IMR-90 (cell line): ENCODE measurements at regions not wholly inside any gene's neighbourhood (a gene's known extent, or its start where the extent isn't known, plus 50 kb on each side); places are given as distances from the start of the nearest gene placed in this dataset.

Experiments used
- ATAC-seq: fragments of 200-7000 bp; cut with Tn5 transposase; 2 replicates; pipeline ENCODE4 v1.9.1; 2020; ENCODE audit warnings: low read depth, mild to moderate bottlenecking, moderate library complexity
- BruUV-seq: library from RNA; stranded (reverse); fragments of 400-500 nt; replicated peaks from 2 replicates; lab custom pipeline; 2021; lab: Mats Ljungman, UMichigan
- CTCF ChIA-PET: fragments of 300-600 bp; formaldehyde crosslinking; extraction: SDS; loops from one replicate; lab custom pipeline; 2021; ENCODE audit warnings: antibody characterized with exemption; lab: Yijun Ruan, JAX
- POLR2A ChIA-PET: fragments of 300-600 bp; sonication (Branson Sonifier 250); formaldehyde crosslinking; loops from one replicate; lab custom pipeline; 2022; ENCODE audit warnings: antibody characterized with exemption; ENCODE audit not compliant: unreplicated experiment; lab: Charles Lee
- DNase-seq: peaks from one replicate; pipeline ENCODE4 v3.0.0; 2013
- H2AFZ ChIP-seq: replicated peaks from 2 replicates; pipeline ENCODE3; 2013; ENCODE audit warnings: low read length, mild to moderate bottlenecking; ENCODE audit not compliant: poor library complexity
- H2AK5ac ChIP-seq: 2 replicates; pipeline ENCODE4 v1.6.1; 2013; ENCODE audit warnings: low read depth, low read length, inconsistent platforms
- H2AK9ac ChIP-seq: replicated peaks from 2 replicates; pipeline ENCODE3; 2013; ENCODE audit warnings: mild to moderate bottlenecking, low read depth, low read length, moderate library complexity; ENCODE audit not compliant: poor library complexity
- H2BK120ac ChIP-seq: 2 replicates; pipeline ENCODE4 v1.6.1; 2013; ENCODE audit warnings: low read depth, low read length, inconsistent platforms
- H2BK15ac ChIP-seq: 3 replicates; pipeline ENCODE4 v1.6.1; 2013; ENCODE audit warnings: low read depth, low read length, inconsistent platforms
- H2BK20ac ChIP-seq: 2 replicates; pipeline ENCODE4 v1.6.1; 2013; ENCODE audit warnings: low read depth, mild to moderate bottlenecking, inconsistent platforms, low read length, moderate library complexity
- H2BK5ac ChIP-seq: 2 replicates; pipeline ENCODE4 v1.6.1; 2013; ENCODE audit warnings: mild to moderate bottlenecking, low read depth, low read length, inconsistent platforms; ENCODE audit not compliant: poor library complexity, severe bottlenecking
- H3K14ac ChIP-seq: replicated peaks from 2 replicates; pipeline ENCODE4 v1.6.1; 2013; ENCODE audit warnings: low read depth, low read length, inconsistent platforms
- H3K18ac ChIP-seq: 2 replicates; pipeline ENCODE4 v1.6.1; 2013; ENCODE audit warnings: low read depth, low read length, control low read depth
- H3K23ac ChIP-seq: 2 replicates; pipeline ENCODE4 v1.6.1; 2013; ENCODE audit warnings: low read depth, low read length, inconsistent platforms
- H3K27ac ChIP-seq: 2 replicates; pipeline ENCODE4 v1.5.1; 2013; ENCODE audit warnings: mild to moderate bottlenecking, control low read depth, low read length; ENCODE audit not compliant: insufficient read depth
- H3K27me3 ChIP-seq: 2 replicates; pipeline ENCODE4 v1.6.1; 2013; ENCODE audit warnings: low read length; ENCODE audit not compliant: control insufficient read depth, insufficient read depth
- H3K36me3 ChIP-seq: 2 replicates; pipeline ENCODE4 v1.6.1; 2013; ENCODE audit warnings: low read length, mixed read lengths; ENCODE audit not compliant: control insufficient read depth, insufficient read depth
- H3K4ac ChIP-seq: 2 replicates; pipeline ENCODE4 v1.6.1; 2013; ENCODE audit warnings: low read depth, low read length, inconsistent platforms
- H3K4me1 ChIP-seq: 2 replicates; pipeline ENCODE4 v1.6.1; 2013; ENCODE audit warnings: low read length, mixed read lengths; ENCODE audit not compliant: control insufficient read depth, insufficient read depth
- H3K4me2 ChIP-seq: 2 replicates; pipeline ENCODE4 v1.6.1; 2013; ENCODE audit warnings: low read depth, mild to moderate bottlenecking, control low read depth, low read length, moderate library complexity
- H3K4me3 ChIP-seq: 2 replicates; pipeline ENCODE4 v1.5.1; 2013; ENCODE audit warnings: low read depth, mild to moderate bottlenecking, control low read depth, low read length, moderate library complexity; ENCODE audit not compliant: insufficient read depth
- H3K56ac ChIP-seq: 2 replicates; pipeline ENCODE4 v1.6.1; 2013; ENCODE audit warnings: low read length, inconsistent platforms; ENCODE audit not compliant: insufficient read depth; ENCODE audit errors: extremely low read depth
- H3K79me1 ChIP-seq, 2 experiments: 2 replicates each; pipeline ENCODE4 v1.6.1; 2013; ENCODE audit warnings: low read length in 2 of 2, inconsistent platforms in 1 of 2, low read depth in 1 of 2
- H3K9ac ChIP-seq: 2 replicates; pipeline ENCODE4 v1.6.1; 2013; ENCODE audit warnings: low read depth, low read length, control low read depth
- H3K9me1 ChIP-seq: 2 replicates; pipeline ENCODE4 v1.6.1; 2013; ENCODE audit warnings: low read length, inconsistent platforms; ENCODE audit not compliant: insufficient read depth
- H3K9me3 ChIP-seq: 2 replicates; pipeline ENCODE4 v1.6.1; 2013; ENCODE audit warnings: low read length; ENCODE audit not compliant: control insufficient read depth, insufficient read depth
- H4K20me1 ChIP-seq: 2 replicates; pipeline ENCODE4 v1.6.1; 2013; ENCODE audit warnings: low read length, inconsistent platforms; ENCODE audit not compliant: insufficient read depth
- H4K5ac ChIP-seq: 2 replicates; pipeline ENCODE4 v1.6.1; 2013; ENCODE audit warnings: mild to moderate bottlenecking, low read depth, low read length, control low read depth
- H4K8ac ChIP-seq, 2 experiments: 2 replicates each; pipeline ENCODE4 v1.6.1; 2013; ENCODE audit warnings: low read depth in 2 of 2, low read length in 2 of 2, control low read depth in 1 of 2, inconsistent platforms in 1 of 2
- H4K91ac ChIP-seq: 2 replicates; pipeline ENCODE4 v1.6.1; 2013; ENCODE audit warnings: low read depth, low read length, inconsistent platforms; ENCODE audit not compliant: insufficient read depth
- BHLHE40 ChIP-seq: fragments of 150-350 bp; IDR thresholded peaks from 2 replicates; pipeline ENCODE4 v1.6.1; 2016; ENCODE audit warnings: mild to moderate bottlenecking, low read depth, low read length
- CEBPB ChIP-seq: IDR thresholded peaks from 2 replicates; pipeline ENCODE4 v1.6.1; 2012; ENCODE audit warnings: low read depth, low read length, improper control_type of control experiment
- CHD1 ChIP-seq: IDR thresholded peaks from 2 replicates; pipeline ENCODE4 v1.6.1; 2012; ENCODE audit warnings: low read depth, low read length, improper control_type of control experiment
- CTCF ChIP-seq: conservative IDR thresholded peaks from 2 replicates; pipeline ENCODE4 v1.5.1; 2012; ENCODE audit warnings: mild to moderate bottlenecking, low read depth, low read length, improper control_type of control experiment
- ELK1 ChIP-seq: fragments of 150-350 bp; IDR thresholded peaks from 2 replicates; pipeline ENCODE4 v1.6.1; 2016; ENCODE audit warnings: low read depth, mild to moderate bottlenecking, low read length, moderate library complexity, borderline replicate concordance
- FOS ChIP-seq: fragments of 150-350 bp; IDR thresholded peaks from 2 replicates; pipeline ENCODE4 v1.6.1; 2016; ENCODE audit warnings: low read depth, low read length
- MAFK ChIP-seq: IDR thresholded peaks from 2 replicates; pipeline ENCODE4 v1.6.1; 2012; ENCODE audit warnings: low read depth, low read length, improper control_type of control experiment
- MAZ ChIP-seq: IDR thresholded peaks from 2 replicates; pipeline ENCODE4 v1.6.1; 2012; ENCODE audit warnings: low read depth, mild to moderate bottlenecking, low read length, improper control_type of control experiment, moderate library complexity, borderline replicate concordance
- MXI1 ChIP-seq: IDR thresholded peaks from 2 replicates; pipeline ENCODE4 v1.6.1; 2012; ENCODE audit warnings: low read depth, mild to moderate bottlenecking, low read length, moderate library complexity, borderline replicate concordance
- NFE2L2 ChIP-seq: fragments of 150-350 bp; IDR thresholded peaks from 2 replicates; pipeline ENCODE4 v1.6.1; 2016; ENCODE audit warnings: low read depth, mild to moderate bottlenecking, low read length
- POLR2A ChIP-seq: IDR thresholded peaks from 2 replicates; pipeline ENCODE4 v1.6.1; 2012; ENCODE audit warnings: mild to moderate bottlenecking, low read depth, low read length
- RAD21 ChIP-seq: IDR thresholded peaks from 2 replicates; pipeline ENCODE4 v1.6.1; 2012; ENCODE audit warnings: low read length, improper control_type of control experiment
- RCOR1 ChIP-seq: IDR thresholded peaks from 2 replicates; pipeline ENCODE4 v1.6.1; 2012; ENCODE audit warnings: mild to moderate bottlenecking, low read length, improper control_type of control experiment; ENCODE audit not compliant: insufficient replicate concordance
- RFX5 ChIP-seq: IDR thresholded peaks from 2 replicates; pipeline ENCODE4 v1.8.0; 2012; ENCODE audit warnings: low read depth, mild to moderate bottlenecking, low read length, moderate library complexity
- SMC3 ChIP-seq: fragments of 150-350 bp; IDR thresholded peaks from 2 replicates; pipeline ENCODE4 v1.6.1; 2016; ENCODE audit warnings: low read depth, mild to moderate bottlenecking, antibody characterized with exemption, low read length, moderate library complexity
- WGBS, 2 experiments: methylation state at CpG; one replicate each; pipeline versions ENCODE4 v1.1.5 to v1.1.7; 2013; ENCODE audit warnings: missing lambda C conversion rate in 2 of 2; ENCODE audit not compliant: insufficient read length in 1 of 2; ENCODE audit errors: extremely low coverage in 2 of 2; 5-methylcytosine and 5-hydroxymethylcytosine counted together
- dilution Hi-C: fragments of 300-500 bp; cut with HindIII; formaldehyde crosslinking; loops from one replicate; pipeline ENCODE4 v1.14.3; 2018; ENCODE audit warnings: low sequenced_read_pairs; ENCODE audit not compliant: unreplicated experiment
- in situ Hi-C: fragments of 300-500 bp; cut with MboI; formaldehyde crosslinking; loops from 3 replicates; pipeline ENCODE4 v1.14.3; 2019; ENCODE audit warnings: low sequenced_read_pairs, inconsistent platforms, mixed read lengths
- intact Hi-C: fragments of 100-400 bp; cut with micrococcal nuclease; formaldehyde crosslinking; loops from 2 replicates; pipeline ENCODE4 v1.10.0; 2022
- TF ChIP-seq, protein P1 (sequence below): fragments of 150-350 bp; IDR thresholded peaks from 2 replicates; pipeline ENCODE4 v1.6.1; 2017; ENCODE audit warnings: mild to moderate bottlenecking, antibody characterized with exemption, low read length, low read depth

GRCh38 chr14:104253901-104254353, 115.5 kb downstream of the KIF26A start:
- Histone ChIP-seq H3K4me1 (no peaks in the 10 kb centered on the region), H4K5ac (no peak overlapping the region), H4K91ac (no peak overlapping the region), H3K27me3 (no peaks in the 10 kb centered on the region), H3K36me3 (no peaks in the 10 kb centered on the region), H3K18ac (no peak overlapping the region), H3K9ac (no peak overlapping the region), H3K56ac (no peak overlapping the region), H3K4ac (no peak overlapping the region), H3K23ac (no peak overlapping the region), H3K79me1 (no peaks in the 10 kb centered on the region), H2BK5ac (no peak overlapping the region), H3K4me2 (no peak overlapping the region), H3K9me3 (peaks cover 50% of the 10 kb centered on the region), H2AFZ (no peak overlapping the region), H3K9me1 (no peaks in the 10 kb centered on the region), H3K27ac (no peak overlapping the region), H2AK9ac (no peak overlapping the region), H2BK20ac (no peak overlapping the region), H3K4me3 (no peak overlapping the region), H2BK120ac (no peak overlapping the region), H2BK15ac (no peak overlapping the region), H2AK5ac (no peak overlapping the region), H3K14ac (no peak overlapping the region), H4K20me1 (no peaks in the 10 kb centered on the region), H4K8ac (no peak overlapping the region)
- WGBS, 2 experiments, result 0% methylated on average over 1 of the region's 16 CpGs; no CpG with 5 or more reads in 1 of the 2 experiments
- TF ChIP-seq MAFK (no peak), CEBPB (no peak), RCOR1 (no peak), RAD21 (no peak), CHD1 (no peak), MXI1 (no peak), ELK1 (no peak), POLR2A (no peak), FOS (no peak), SMC3 (no peak), BHLHE40 (no peak), RFX5 (no peak), MAZ (no peak), CTCF (no peak), NFE2L2 (no peak)
- TF ChIP-seq, protein P1, sequence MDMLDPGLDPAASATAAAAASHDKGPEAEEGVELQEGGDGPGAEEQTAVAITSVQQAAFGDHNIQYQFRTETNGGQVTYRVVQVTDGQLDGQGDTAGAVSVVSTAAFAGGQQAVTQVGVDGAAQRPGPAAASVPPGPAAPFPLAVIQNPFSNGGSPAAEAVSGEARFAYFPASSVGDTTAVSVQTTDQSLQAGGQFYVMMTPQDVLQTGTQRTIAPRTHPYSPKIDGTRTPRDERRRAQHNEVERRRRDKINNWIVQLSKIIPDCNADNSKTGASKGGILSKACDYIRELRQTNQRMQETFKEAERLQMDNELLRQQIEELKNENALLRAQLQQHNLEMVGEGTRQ, result no peak
- ChIA-PET POLR2A (no interaction called here), CTCF (no interaction called here)
- in situ Hi-C loops, result no loop called here
- DNase-seq (no peak), ATAC-seq (no peak)
- intact Hi-C loops, result no loop called here
- dilution Hi-C loops, result no loop called here
- no TSS peak for BruUV-seq
